Ovary (tissue), 7 donors: ENCODE measurements at regions not wholly inside any gene's neighbourhood (a gene's known extent, or its start where the extent isn't known, plus 50 kb on each side); places are given as distances from the start of the nearest gene placed in this dataset.
"Not testable (repeated sequence)": the region's sequence is repeated elsewhere in the genome, so short reads cannot be mapped to it uniquely, and the experiment has no call there.

Source experiments
- DNase-seq, 5 donors: peaks; one replicate each; pipeline ENCODE4 v3.0.0-alpha.2; 2019 to 2020
- H3K27ac ChIP-seq, 2 donors: fragments of 200-600 bp; one replicate each; pipeline versions ENCODE4 v1.5.1 to v1.8.0; 2019 to 2022
- H3K27me3 ChIP-seq: fragments of 200-600 bp; one replicate; pipeline ENCODE4 v1.8.0; 2022
- H3K36me3 ChIP-seq: fragments of 200-600 bp; sonication (generic); one replicate; pipeline ENCODE4 v1.5.1; 2019
- H3K4me1 ChIP-seq: one replicate; pipeline ENCODE4 v1.8.1; 2013; ENCODE audit warnings: mild to moderate bottlenecking, moderate library complexity; ENCODE audit not compliant: insufficient read depth
- H3K4me3 ChIP-seq: fragments of 200-600 bp; sonication (generic); one replicate; pipeline ENCODE4 v1.5.1; 2017
- H3K9me3 ChIP-seq, 2 donors: fragments of 200-600 bp in 1 of 2; sonication (generic) in 1 of 2; one replicate each; pipeline versions ENCODE4 v1.5.1 to v1.8.1; 2013 to 2019; ENCODE audit warnings: mild to moderate bottlenecking in 1 of 2, moderate library complexity in 1 of 2
- WGBS, 3 donors: extraction: QIAGEN DNeasy Blood & Tissue Kit in 1 of 3; methylation state at CpG; one replicate each; pipeline versions ENCODE4 v1.1.5 to v1.1.7; 2013 to 2017; 5-methylcytosine and 5-hydroxymethylcytosine counted together
- intact Hi-C, 4 donors: fragments of 100-400 bp; cut with DNase I; formaldehyde crosslinking; loops; one replicate each; pipeline versions ENCODE4 v1.11.0 to v1.15.1; 2022 to 2023
- donor health status: DM: no; HTN: no; CAD: no; lungs with moderate emphysema.
- donor health status: DM: no; HTN: no; CAD: no.
- donor health status: Bipolar disorder and iron deficiency.
- donor health status: DM: no; HTN: no; CAD: no.
- donor health status: DM: yes; HTN: yes; CAD: no.

GRCh38 chr21:10325546-10325945 lies 195.8 kb upstream of the TPTE start:
- H3K4me3 ChIP-seq, DNase-seq, intact Hi-C loops, H3K27me3 ChIP-seq, H3K4me1 ChIP-seq, H3K27ac ChIP-seq, H3K36me3 ChIP-seq, H3K9me3 ChIP-seq: not testable (repeated sequence)
- WGBS, 3 donors = 69 to 77% (median 77%) methylated on average over 5 of the region's 5 CpGs

- H3K4me1 ChIP-seq, H3K36me3 ChIP-seq, H3K4me3 ChIP-seq, DNase-seq, H3K27me3 ChIP-seq, H3K27ac ChIP-seq, H3K9me3 ChIP-seq, intact Hi-C loops: not testable (repeated sequence)
- 75 to 82% (median 81%) methylated on average over 2 of the region's 2 CpGs for WGBS, 3 donors
Observed at GRCh38 chr21:10326146-10326545, 195.2 kb upstream of the TPTE start.

DNA sequence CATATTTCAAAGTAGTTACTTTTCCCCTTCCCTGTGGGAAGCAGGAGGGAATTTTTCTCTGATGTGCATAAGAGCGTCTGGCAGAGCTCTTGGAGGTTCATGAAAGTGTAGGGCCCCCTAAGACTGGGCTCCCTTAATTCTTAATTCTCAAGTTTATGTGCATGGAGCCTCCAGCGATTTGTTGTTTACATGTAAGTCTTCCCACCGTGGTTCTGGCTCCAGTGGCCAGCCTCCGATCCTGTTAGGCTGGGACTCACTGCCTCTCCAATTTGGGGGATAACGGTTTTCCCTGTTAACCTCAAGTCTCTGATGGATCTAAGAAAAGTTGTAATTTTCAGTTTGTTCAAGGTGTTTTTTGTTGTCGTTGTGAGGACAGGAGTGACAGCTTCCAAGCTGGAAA lies 192.7 kb upstream of the TPTE start:
- H3K4me1 ChIP-seq, H3K27me3 ChIP-seq, H3K27ac ChIP-seq, H3K36me3 ChIP-seq, H3K4me3 ChIP-seq, DNase-seq, intact Hi-C loops: not testable (repeated sequence)
- H3K9me3 ChIP-seq = peaks cover 0 to 10% of the 10 kb centered on the region in 2 donors
- WGBS, 3 donors = 40 to 48% (median 47%) methylated on average over 6 of the region's 6 CpGs

- WGBS, 3 donors = 70 to 78% (median 77%) methylated on average over 10 of the region's 10 CpGs
- intact Hi-C loops = not testable (repeated sequence)
Observed at GRCh38 chr21:10330641-10331119, 190.7 kb upstream of the TPTE start.

DNA sequence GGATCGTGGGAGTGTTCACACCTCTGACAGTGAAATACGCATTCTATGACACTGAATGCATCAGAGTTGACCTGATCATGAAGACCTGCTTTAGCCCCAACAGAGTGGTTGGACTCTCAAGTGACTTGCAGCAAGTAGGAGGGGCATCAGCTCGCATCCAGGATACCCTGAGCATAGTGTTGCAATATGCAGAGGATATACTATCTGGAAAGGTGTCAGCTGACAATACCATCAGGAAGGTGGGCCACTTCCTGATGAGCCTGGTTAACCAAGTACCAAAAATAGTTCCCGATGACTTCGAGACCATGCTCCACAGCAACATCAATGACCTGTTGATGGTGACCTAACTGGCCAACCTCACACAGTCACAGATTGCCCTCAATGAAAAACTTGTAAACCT lies 190.2 kb upstream of the TPTE start:
- intact Hi-C loops, H3K27ac ChIP-seq, DNase-seq, H3K36me3 ChIP-seq, H3K27me3 ChIP-seq, H3K4me1 ChIP-seq, H3K4me3 ChIP-seq: not testable (repeated sequence)
- peaks cover 0 to 10% of the 10 kb centered on the region in 2 donors for H3K9me3 ChIP-seq
- 69 to 79% (median 73%) methylated on average over 5 of the region's 5 CpGs for WGBS, 3 donors

More at GRCh38 chr21:10330641-10331119, 190.7 kb upstream of the TPTE start:
- H3K36me3 ChIP-seq, H3K4me3 ChIP-seq, H3K27me3 ChIP-seq, H3K4me1 ChIP-seq, H3K27ac ChIP-seq: not testable (repeated sequence)
- H3K9me3 ChIP-seq = peaks cover 0 to 10% of the 10 kb centered on the region in 2 donors
- DNase-seq = peak in 1 of 5 donors; percentile 42

DNA sequence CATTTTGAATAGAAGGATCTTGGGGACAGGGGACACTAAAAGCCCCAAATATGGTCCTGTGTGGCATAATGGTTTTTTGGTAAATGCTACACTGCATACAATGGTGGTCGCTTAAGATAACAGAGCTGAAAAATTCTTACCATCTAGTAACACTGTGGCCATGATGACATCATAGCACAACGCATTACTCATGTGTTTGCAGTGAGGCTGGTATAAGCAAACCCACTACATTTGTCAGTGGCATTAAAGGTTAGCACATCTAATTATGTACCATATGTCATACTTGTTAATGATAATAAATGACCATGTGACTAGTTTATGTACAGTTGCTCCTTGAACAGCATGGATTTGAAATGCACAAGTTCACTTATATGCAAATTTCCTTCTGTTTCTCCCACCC lies 188.4 kb upstream of the TPTE start:
- intact Hi-C loops, H3K9me3 ChIP-seq, H3K4me1 ChIP-seq, DNase-seq, H3K36me3 ChIP-seq, H3K27ac ChIP-seq, H3K4me3 ChIP-seq, H3K27me3 ChIP-seq: not testable (repeated sequence)
- WGBS, 3 donors = 19 to 49% (median 44%) methylated on average over 1 to 2 of the region's 2 CpGs

- H3K36me3 ChIP-seq, H3K27ac ChIP-seq, DNase-seq, H3K27me3 ChIP-seq, H3K9me3 ChIP-seq, H3K4me3 ChIP-seq, H3K4me1 ChIP-seq, intact Hi-C loops: not testable (repeated sequence)
- 65 to 75% (median 67%) methylated on average over 6 of the region's 6 CpGs for WGBS, 3 donors
Observed at GRCh38 chr21:10334391-10334790, 187.0 kb upstream of the TPTE start.

DNA sequence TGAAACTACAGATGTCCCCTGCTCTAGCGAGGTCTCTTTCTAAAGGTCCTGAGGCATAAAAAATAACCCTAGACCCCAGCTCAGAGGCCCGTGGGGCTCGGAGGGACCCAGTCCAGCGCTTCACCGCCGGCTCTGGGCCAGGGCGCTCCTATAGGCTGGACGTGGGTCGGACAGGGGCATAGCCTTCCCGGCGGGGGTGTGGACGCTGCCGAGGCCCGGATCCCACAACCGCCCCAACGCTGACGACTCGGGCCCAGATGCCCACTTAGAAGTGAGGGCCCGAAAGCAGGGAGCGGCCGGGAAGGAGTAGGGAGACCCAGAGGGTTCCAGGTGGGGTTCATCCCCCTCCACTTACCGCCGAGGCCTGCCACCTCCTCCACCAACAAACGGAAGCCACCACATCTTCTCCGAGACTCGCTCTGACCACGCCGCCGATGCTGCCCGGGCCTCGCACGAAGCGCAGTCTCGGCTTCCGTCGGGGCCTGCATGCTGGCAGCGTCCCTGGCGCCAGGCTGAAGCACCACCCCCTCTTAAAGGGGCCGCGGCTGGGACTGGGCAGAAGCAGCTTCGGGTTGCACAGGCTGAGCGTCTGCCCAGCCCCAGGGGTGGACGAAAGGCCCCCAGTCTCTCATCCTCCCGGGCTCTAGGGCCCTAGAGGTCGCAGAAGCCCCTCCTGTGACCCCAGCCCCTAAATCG lies 179.0 kb upstream of the TPTE start:
- H3K27me3 ChIP-seq, intact Hi-C loops: not testable (repeated sequence)
- peak in 1 of 5 donors; percentile 40 for DNase-seq

GRCh38 chr21:10343146-10343935 lies 178.0 kb upstream of the TPTE start:
- intact Hi-C loops, H3K4me3 ChIP-seq, H3K4me1 ChIP-seq, H3K27ac ChIP-seq, H3K36me3 ChIP-seq, H3K27me3 ChIP-seq, H3K9me3 ChIP-seq: not testable (repeated sequence)
- 76 to 80% (median 79%) methylated on average over 48 to 52 of the region's 52 CpGs for WGBS, 3 donors
- peak in 1 of 5 donors; percentile 44 for DNase-seq

More for the DNA sequence above, 179.0 kb upstream of the TPTE start:
- H3K27ac ChIP-seq, H3K36me3 ChIP-seq, H3K4me3 ChIP-seq, H3K4me1 ChIP-seq, H3K9me3 ChIP-seq: not testable (repeated sequence)
- 68 to 77% (median 73%) methylated on average over 25 to 29 of the region's 46 CpGs for whole genome bisulfite sequencing, 3 donors

GRCh38 chr21:10344266-10344665 lies 177.1 kb upstream of the TPTE start:
- H3K9me3 ChIP-seq, H3K27me3 ChIP-seq, H3K4me3 ChIP-seq, H3K27ac ChIP-seq, H3K4me1 ChIP-seq, DNase-seq, H3K36me3 ChIP-seq, intact Hi-C loops: not testable (repeated sequence)
- WGBS, 3 donors = 33 to 44% (median 34%) methylated on average over 5 of the region's 5 CpGs

DNA sequence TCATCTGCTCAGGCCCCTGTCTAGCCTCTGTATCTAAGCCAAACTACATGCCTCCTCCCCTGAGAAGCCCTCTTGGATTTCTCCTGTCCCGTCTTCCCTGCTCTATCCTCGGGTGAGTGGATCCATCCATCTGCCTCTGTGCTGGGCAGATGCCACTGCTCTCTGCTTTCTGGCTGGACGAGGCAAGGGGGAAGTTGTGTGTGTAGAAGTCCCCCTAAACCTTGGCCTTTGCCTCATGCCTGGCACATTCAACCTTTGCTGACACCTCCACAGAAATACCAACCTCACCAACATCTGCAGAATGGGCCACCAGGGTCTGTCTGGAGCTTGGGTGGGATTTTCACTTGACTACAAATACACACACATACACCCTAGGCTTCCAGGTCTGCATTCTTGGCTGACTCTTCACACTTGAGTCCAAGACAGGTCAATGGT lies 176.2 kb upstream of the TPTE start:
- intact Hi-C loops = not testable (repeated sequence)
- DNase-seq = peak in 1 of 5 donors; percentile 32
- WGBS, 3 donors = 48 to 59% (median 58%) methylated on average over 3 of the region's 3 CpGs

DNA sequence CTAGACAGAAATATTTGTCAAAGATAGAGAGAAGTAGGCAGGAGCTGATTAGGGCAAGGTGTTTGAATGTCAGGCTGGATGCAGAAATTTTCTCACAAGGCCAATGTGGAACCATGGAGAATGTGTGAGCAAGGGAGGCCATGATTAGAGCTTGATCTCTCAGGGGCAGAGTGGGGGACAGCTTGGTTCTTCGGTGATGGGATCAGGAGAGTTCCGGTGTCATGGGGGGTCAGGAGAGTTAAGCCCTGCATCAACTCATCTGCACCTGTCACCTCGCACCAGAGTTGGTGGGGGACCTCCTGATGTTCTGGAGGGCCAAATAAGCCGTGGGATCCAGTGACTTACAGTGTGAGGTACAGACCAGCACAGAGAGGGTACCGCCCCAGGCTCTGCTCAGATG lies 175.1 kb upstream of the TPTE start:
- H3K9me3 ChIP-seq, H3K36me3 ChIP-seq, H3K27me3 ChIP-seq, H3K4me1 ChIP-seq, H3K4me3 ChIP-seq, intact Hi-C loops, DNase-seq, H3K27ac ChIP-seq: not testable (repeated sequence)
- WGBS, 3 donors = 52 to 63% (median 60%) methylated on average over 4 to 5 of the region's 5 CpGs

More for the DNA sequence above, 176.2 kb upstream of the TPTE start:
- not testable (repeated sequence) for H3K27ac ChIP-seq, H3K36me3 ChIP-seq, H3K27me3 ChIP-seq, H3K4me1 ChIP-seq, H3K4me3 ChIP-seq, H3K9me3 ChIP-seq
